H7 (cell line): ENCODE measurements at regions not wholly inside any gene's neighbourhood (a gene's known extent, or its start where the extent isn't known, plus 50 kb on each side); places are given as distances from the start of the nearest gene placed in this dataset.
A peak's percentile ranks its signal among the peaks of the same experiment; 100 is the strongest.
"Not testable (repeated sequence)": the region's sequence is repeated elsewhere in the genome, so short reads cannot be mapped to it uniquely, and the experiment has no call there.

Experiments
- DNase-seq: peaks from one replicate; pipeline ENCODE4 v3.0.0; 2012
- H3K27me3 ChIP-seq: 2 replicates; pipeline ENCODE4 v1.6.0; 2011; ENCODE audit warnings: mild to moderate bottlenecking, low read length; ENCODE audit not compliant: control insufficient read depth, insufficient read depth
- H3K36me3 ChIP-seq: replicated peaks from 2 replicates; pipeline ENCODE4 v1.5.1; 2011; ENCODE audit warnings: low read length; ENCODE audit not compliant: control insufficient read depth, insufficient read depth
- H3K4me3 ChIP-seq: 2 replicates; pipeline ENCODE4 v1.5.1; 2011; ENCODE audit warnings: low read depth, mild to moderate bottlenecking, control low read depth, low read length, moderate library complexity; ENCODE audit not compliant: insufficient read depth

DNA sequence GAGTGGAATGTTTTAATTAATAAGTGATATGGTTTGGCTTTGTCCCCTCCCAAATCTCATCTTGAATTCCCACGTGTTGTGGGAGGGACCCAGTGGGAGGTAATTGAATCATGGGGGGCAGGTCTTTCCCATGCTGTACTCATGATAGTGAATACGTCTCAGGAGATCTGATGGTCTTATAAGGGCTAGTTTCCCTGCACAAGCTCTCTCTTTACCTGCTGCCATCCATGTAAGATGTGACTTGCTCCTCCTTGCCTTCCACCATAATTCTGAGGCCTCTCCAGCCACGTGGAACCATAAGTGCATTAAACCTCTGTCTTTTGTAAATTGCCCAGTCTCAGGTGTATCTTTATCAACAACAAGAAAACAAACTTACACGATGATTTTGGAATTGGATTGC is 734.5 kb upstream of the BCHE start:
- H3K27me3 ChIP-seq, H3K36me3 ChIP-seq, DNase-seq, H3K4me3 ChIP-seq: not testable (repeated sequence)

GRCh38 chr3:166570102-166570501 is 732.9 kb upstream of the BCHE start:
- Histone ChIP-seq H3K4me3 (no peak overlapping the region), H3K36me3 (no peaks in the 10 kb centered on the region), H3K27me3 (no peaks in the 10 kb centered on the region)
- DNase-seq = no peak

- H3K4me3 ChIP-seq = no peak overlapping the region
- H3K27me3 ChIP-seq = no peaks in the 10 kb centered on the region
- H3K36me3 ChIP-seq = no peaks in the 10 kb centered on the region
- no peak for DNase-seq
Observed at GRCh38 chr3:166569589-166569988, 732.4 kb upstream of the BCHE start.

DNA sequence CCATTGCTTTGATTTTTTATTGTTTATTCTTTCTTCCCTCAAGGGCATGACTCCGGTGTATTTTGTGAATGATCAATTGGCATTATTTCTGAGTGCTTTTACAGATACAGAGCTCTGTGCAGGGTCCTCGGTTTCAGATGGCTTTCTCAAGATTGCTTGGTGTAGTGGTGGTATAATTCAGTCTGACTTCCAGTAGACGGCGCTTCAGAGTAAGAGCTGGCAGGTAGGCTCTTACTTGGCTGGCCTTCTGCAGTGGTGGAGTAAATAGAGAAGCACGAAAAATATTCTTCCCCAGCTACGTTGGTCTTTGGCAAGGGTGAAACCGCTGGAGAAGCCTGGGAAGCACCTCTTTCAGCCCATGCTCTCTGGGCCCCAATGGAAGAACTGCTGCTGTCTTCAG is 723.0 kb upstream of the BCHE start:
- no peak overlapping the region for H3K4me3 ChIP-seq
- peak; percentile 5 for DNase-seq
- H3K27me3 ChIP-seq = no peaks in the 10 kb centered on the region
- H3K36me3 ChIP-seq = no peaks in the 10 kb centered on the region

- Histone ChIP-seq H3K4me3 (no peak overlapping the region), H3K27me3 (no peaks in the 10 kb centered on the region), H3K36me3 (no peaks in the 10 kb centered on the region)
- DNase-seq = no peak
Observed at GRCh38 chr3:166556955-166557354, 719.7 kb upstream of the BCHE start.

DNA sequence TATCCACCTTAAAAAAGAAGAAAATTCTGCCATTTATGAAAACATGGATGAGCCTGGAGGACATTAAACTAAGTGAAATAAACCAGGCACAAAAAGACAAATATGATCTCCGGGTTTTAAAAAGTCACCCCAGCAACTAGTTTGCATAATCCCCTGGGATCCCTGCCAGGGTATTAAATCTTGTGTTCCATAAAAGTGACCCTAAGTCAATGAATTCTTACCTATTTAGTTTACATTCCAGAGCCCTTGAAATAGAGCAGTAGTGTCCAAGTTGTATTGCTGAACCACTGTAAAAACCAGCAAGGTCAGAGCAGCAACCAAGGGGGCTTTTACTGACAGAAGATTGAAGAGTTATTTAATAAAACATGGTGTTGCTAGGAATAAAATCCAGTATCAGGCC is 716.8 kb upstream of the BCHE start:
- no peaks in the 10 kb centered on the region for H3K36me3 ChIP-seq
- no peak for DNase-seq
- H3K4me3 ChIP-seq = no peak overlapping the region

GRCh38 chr3:166533740-166534139 is 696.5 kb upstream of the BCHE start:
- no peaks in the 10 kb centered on the region for H3K36me3 ChIP-seq
- no peak for DNase-seq
- no peaks in the 10 kb centered on the region for H3K27me3 ChIP-seq
- H3K4me3 ChIP-seq = no peak overlapping the region

More for the DNA sequence above, 716.8 kb upstream of the BCHE start:
- no peaks in the 10 kb centered on the region for H3K27me3 ChIP-seq

DNA sequence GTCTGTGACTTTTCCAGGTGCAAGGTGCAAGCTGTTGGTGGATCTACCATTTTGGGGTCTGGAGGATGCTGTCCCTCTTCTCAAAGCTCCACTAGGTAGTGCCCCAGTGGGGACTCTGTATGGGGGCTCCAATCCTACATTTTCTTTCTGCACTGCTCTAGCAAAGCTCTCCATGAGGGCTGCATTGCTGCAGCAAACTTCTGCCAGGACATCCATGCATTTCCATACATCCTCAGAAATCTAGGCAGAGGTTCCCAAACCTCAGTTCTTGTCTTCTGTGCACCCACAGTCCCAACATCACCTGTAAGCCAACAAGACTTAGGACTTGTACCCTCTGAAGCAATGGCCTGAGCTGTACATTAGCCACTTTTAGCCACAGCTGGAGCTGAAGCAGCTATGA is 694.5 kb upstream of the BCHE start:
- H3K4me3 ChIP-seq = no peak overlapping the region

GRCh38 chr3:166527325-166527724 is 690.1 kb upstream of the BCHE start:
- no peak for DNase-seq
- Histone ChIP-seq H3K27me3 (no peaks in the 10 kb centered on the region), H3K4me3 (no peak overlapping the region), H3K36me3 (no peaks in the 10 kb centered on the region)

More for the DNA sequence above, 694.5 kb upstream of the BCHE start:
- DNase-seq = no peak
- H3K36me3 ChIP-seq = no peaks in the 10 kb centered on the region
- no peaks in the 10 kb centered on the region for H3K27me3 ChIP-seq

- no peak overlapping the region for H3K4me3 ChIP-seq
- no peaks in the 10 kb centered on the region for H3K36me3 ChIP-seq
- no peaks in the 10 kb centered on the region for H3K27me3 ChIP-seq
Observed at GRCh38 chr3:166526881-166527280, 689.7 kb upstream of the BCHE start.

DNA sequence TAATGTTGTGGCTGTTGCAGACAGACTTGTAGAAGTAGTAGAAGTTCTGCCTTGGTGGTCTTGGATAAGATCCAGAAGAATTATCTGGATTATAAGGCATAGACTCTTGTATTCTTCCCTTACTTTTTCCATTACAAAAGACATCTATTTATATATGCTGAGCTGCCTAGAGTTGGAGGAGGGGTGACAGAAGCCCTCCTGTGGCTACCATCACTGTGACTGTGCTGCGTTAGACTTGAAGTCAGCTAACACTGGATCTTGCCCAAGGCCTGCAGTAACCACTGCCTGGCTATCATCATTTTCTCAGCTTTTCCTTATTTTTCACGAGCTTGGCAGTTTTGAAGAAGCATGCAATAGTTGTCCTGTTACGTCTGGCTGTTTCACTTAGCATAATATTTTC is 684.8 kb upstream of the BCHE start:
- Histone ChIP-seq H3K27me3 (no peaks in the 10 kb centered on the region), H3K4me3 (no peak overlapping the region), H3K36me3 (no peaks in the 10 kb centered on the region)
- no peak for DNase-seq

More at GRCh38 chr3:166526881-166527280, 689.7 kb upstream of the BCHE start:
- no peak for DNase-seq

DNA sequence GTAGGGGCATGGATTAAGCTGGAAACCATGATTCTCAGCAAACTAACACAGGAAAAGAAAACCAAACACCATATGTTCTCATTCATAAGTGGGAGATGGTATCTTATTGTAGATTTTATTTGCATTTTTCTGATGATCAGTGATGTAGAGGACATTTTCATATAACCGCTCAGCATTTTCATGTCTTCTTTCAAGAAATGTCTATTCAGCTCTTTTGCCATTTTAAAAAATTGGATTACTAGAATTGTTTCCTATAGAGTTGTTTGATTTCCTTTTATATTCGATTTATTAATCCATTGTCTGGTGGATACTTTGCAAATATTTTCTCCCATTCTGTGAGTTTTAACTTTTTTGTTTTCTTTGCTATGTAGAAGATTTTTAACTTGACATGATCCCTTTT is 682.2 kb upstream of the BCHE start:
- Histone ChIP-seq H3K27me3 (no peaks in the 10 kb centered on the region), H3K4me3 (no peak overlapping the region), H3K36me3 (no peaks in the 10 kb centered on the region)
- DNase-seq = no peak

- Histone ChIP-seq H3K4me3 (no peak overlapping the region), H3K36me3 (no peaks in the 10 kb centered on the region), H3K27me3 (no peaks in the 10 kb centered on the region)
- no peak for DNase-seq
Observed at GRCh38 chr3:166518040-166518439, 680.8 kb upstream of the BCHE start.

DNA sequence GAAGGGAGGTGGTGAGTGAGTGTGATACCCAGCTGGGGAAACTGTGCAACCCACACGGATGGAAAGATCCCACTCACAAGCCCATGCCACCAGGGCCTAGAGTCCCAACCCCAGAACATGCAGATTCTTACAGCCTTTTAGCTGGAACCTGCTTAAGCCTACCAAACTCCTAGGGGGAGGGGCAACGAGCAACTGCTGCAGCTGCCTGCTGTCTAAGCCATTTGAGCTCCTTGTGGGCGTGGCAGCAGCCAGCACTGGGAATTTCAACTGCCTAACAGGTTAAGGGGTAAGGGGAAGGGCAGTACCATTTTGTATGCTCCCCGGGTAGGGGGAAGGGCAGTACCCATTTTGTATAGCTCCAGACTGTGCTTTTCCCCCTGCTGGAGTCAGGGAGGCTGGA is 673.2 kb upstream of the BCHE start:
- Histone ChIP-seq H3K27me3 (no peaks in the 10 kb centered on the region), H3K36me3 (no peaks in the 10 kb centered on the region), H3K4me3 (no peak overlapping the region)
- no peak for DNase-seq

DNA sequence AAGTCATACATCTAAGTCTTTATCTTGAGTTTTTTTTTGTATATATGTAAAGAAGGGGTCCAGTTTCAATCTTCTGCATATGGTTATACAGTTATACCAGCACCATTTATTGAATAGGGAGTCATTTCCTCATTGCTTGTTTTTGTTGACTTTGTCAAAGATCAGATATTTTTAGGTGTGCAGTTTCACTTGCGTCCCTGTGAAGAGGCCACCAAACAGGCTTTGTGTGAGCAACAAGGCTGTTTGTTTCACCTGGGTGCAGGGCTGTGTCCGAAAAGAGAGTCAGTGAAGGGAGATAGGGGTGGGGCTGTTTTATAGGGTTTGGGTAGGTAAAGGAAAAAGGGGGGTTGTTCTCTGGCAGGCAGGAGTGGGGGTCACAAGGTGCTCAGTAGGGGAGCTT is 663.2 kb upstream of the BCHE start:
- not testable (repeated sequence) for H3K4me3 ChIP-seq

GRCh38 chr3:166499636-166500035 is 662.4 kb upstream of the BCHE start:
- no peaks in the 10 kb centered on the region for H3K27me3 ChIP-seq

More for the DNA sequence above, 663.2 kb upstream of the BCHE start:
- DNase-seq, H3K27me3 ChIP-seq, H3K36me3 ChIP-seq: not testable (repeated sequence)

More at GRCh38 chr3:166499636-166500035, 662.4 kb upstream of the BCHE start:
- H3K4me3 ChIP-seq = no peak overlapping the region
- H3K36me3 ChIP-seq = no peaks in the 10 kb centered on the region
- DNase-seq = no peak
